ENCODE measurements at regions not wholly inside any gene's neighbourhood (a gene's known extent, or its start where the extent isn't known, plus 50 kb on each side); places are given as distances from the start of the nearest gene placed in this dataset.
"Not testable (repeated sequence)": the region's sequence is repeated elsewhere in the genome, so short reads cannot be mapped to it uniquely, and the experiment has no call there.

DNA sequence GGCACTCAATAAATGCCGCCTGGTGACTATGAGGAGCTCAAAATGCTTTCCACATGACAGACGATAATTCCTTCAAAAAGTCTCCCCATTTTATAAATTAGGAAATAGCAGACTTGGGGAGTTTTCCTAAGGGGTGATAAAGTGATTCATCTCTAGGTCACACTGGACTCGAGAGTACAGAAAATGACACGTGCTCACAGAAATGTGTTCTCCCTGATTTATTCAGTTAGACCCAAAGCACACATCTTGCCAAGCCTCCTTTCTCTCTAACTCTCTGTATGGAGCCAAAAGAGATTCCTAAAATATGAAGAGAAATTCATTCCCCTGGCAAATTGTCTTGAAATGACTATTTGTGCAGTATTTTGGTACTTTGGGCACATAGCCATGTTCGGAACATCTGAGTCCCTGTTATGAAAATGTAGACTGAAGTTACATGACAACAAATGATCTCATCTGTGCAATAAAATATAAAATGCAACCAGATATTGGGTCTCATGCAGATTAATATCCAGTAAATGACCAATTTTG lies 381.1 kb downstream of the TFAP2B start:
- H3K27me3 ChIP-seq, result no peaks in the 10 kb centered on the region
- whole genome bisulfite sequencing, result 63% methylated on average over 5 of the region's 5 CpGs
- TF ChIP-seq EP300 (IDR thresholded peaks at IDR 0.05), result no peak
- no peaks in the 10 kb centered on the region for H3K36me3 ChIP-seq
- H3K9me3 ChIP-seq, result no peaks in the 10 kb centered on the region
- no peak for DNase-seq (ENCODE audit: low spot score in 2 of 2)
- peaks cover 6% of the 10 kb centered on the region for H3K4me1 ChIP-seq
- H3K27ac ChIP-seq, result no peak overlapping the region
- no peak overlapping the region for H3K4me3 ChIP-seq

DNA sequence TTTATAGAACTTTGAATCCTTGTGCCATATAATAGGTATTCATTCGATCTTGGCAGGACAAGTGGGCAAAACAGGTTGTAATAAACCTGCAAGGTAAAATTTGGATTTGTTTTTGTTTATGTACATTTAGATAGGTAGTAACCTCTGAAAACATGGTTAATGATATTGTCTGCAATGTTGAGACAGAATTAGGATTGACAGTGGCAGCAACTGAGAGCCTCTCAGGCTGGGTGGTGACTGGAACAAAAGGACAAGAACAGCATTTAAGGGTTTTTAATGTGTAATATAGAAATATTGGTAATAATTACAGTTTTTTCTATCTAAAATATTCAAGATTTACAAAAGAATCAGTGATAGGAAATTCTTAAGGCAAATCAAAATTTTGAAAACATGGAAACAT lies 382.0 kb downstream of the TFAP2B start:
- 62% methylated on average over 1 of the region's 1 CpG for WGBS
- H3K36me3 ChIP-seq, result no peaks in the 10 kb centered on the region

DNA sequence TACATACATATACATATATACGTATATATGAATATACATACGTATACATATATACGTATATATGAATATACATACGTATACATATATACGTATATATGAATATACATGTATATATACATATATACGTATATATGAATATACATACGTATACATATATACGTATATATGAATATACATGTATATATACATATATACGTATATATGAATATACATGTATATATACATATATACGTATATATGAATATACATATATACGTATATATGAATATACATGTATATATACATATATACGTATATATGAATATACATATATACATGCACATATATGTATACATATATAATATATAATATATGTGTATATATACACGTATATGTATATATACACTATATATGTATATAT lies 384.0 kb downstream of the TFAP2B start:
- H3K27ac ChIP-seq; DNase-seq (ENCODE audit: low spot score in 2 of 2); H3K4me3 ChIP-seq; H3K9me3 ChIP-seq; H3K4me1 ChIP-seq; H3K36me3 ChIP-seq; H3K27me3 ChIP-seq: not testable (repeated sequence)
- 76% methylated on average over 11 of the region's 13 CpGs for WGBS

More for the DNA sequence above, 382.0 kb downstream of the TFAP2B start:
- Histone ChIP-seq H3K27me3 (no peaks in the 10 kb centered on the region), H3K9me3 (no peaks in the 10 kb centered on the region), H3K4me1 (peaks cover 6% of the 10 kb centered on the region), H3K27ac (no peak overlapping the region), H3K4me3 (no peak overlapping the region)
- DNase-seq (ENCODE audit: low spot score in 2 of 2), result no peak
- TF ChIP-seq EP300 (IDR thresholded peaks at IDR 0.05) (no peak), POLR2A (IDR thresholded peaks at IDR 0.05) (no peak), POLR2AphosphoS5 (IDR thresholded peaks at IDR 0.05) (no peak)
- TF ChIP-seq, protein P1, sequence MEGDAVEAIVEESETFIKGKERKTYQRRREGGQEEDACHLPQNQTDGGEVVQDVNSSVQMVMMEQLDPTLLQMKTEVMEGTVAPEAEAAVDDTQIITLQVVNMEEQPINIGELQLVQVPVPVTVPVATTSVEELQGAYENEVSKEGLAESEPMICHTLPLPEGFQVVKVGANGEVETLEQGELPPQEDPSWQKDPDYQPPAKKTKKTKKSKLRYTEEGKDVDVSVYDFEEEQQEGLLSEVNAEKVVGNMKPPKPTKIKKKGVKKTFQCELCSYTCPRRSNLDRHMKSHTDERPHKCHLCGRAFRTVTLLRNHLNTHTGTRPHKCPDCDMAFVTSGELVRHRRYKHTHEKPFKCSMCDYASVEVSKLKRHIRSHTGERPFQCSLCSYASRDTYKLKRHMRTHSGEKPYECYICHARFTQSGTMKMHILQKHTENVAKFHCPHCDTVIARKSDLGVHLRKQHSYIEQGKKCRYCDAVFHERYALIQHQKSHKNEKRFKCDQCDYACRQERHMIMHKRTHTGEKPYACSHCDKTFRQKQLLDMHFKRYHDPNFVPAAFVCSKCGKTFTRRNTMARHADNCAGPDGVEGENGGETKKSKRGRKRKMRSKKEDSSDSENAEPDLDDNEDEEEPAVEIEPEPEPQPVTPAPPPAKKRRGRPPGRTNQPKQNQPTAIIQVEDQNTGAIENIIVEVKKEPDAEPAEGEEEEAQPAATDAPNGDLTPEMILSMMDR (IDR thresholded peaks at IDR 0.05), result no peak

DNA sequence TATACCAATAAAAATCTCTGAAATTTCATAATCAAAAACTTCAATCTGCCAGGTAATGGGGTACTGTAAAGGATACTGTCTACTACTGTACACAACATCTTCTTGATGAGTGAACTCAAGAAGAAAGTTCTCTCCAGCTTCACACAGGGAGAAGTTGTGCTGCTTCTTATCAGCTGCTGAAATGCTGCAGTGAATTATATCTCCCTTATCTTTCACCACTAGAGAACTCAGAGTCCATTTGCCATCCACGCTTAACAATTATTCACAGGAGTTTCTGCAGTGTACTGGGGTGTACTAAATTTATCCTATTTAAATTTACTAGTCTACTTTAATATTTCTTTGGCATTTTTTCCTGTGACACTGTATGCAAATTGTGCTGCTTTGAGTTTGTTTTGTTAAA lies 384.8 kb downstream of the TFAP2B start:
- Histone ChIP-seq H3K9me3 (no peaks in the 10 kb centered on the region), H3K27me3 (no peaks in the 10 kb centered on the region), H3K4me1 (peaks cover 6% of the 10 kb centered on the region), H3K4me3 (no peak overlapping the region), H3K27ac (no peak overlapping the region), H3K36me3 (no peaks in the 10 kb centered on the region)
- DNase-seq (ENCODE audit: low spot score in 2 of 2), result no peak
- no peak for TF ChIP-seq POLR2A (IDR thresholded peaks at IDR 0.05)
- TF ChIP-seq, protein P1 (IDR thresholded peaks at IDR 0.05), result no peak
- TF ChIP-seq POLR2AphosphoS5 (IDR thresholded peaks at IDR 0.05), result no peak
- TF ChIP-seq EP300 (IDR thresholded peaks at IDR 0.05), result no peak
- WGBS, result 54% methylated on average over 1 of the region's 1 CpG

DNA sequence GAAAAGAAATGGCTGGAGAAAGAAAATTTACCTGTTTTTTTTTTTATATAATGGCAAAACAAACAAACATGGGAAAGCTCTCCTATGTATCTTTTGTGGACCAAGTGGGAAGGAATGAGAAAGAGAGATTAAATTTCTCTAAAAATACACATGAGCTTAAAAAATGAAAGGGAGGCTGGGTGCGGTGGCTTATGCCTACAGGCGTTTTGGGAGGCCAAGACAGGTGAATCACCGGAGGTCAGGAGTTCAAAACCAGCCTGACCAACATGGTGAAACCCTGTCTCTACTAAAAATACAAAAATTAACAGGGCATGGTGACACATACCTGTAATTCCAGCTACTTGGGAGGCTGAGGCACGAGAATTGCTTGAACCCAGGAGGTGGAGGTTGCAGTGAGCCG lies 388.0 kb downstream of the TFAP2B start:
- not testable (repeated sequence) for H3K27me3 ChIP-seq; H3K27ac ChIP-seq; H3K4me1 ChIP-seq; DNase-seq (ENCODE audit: low spot score in 2 of 2); H3K36me3 ChIP-seq; H3K9me3 ChIP-seq; H3K4me3 ChIP-seq
- 77% methylated on average over 5 of the region's 5 CpGs for WGBS

DNA sequence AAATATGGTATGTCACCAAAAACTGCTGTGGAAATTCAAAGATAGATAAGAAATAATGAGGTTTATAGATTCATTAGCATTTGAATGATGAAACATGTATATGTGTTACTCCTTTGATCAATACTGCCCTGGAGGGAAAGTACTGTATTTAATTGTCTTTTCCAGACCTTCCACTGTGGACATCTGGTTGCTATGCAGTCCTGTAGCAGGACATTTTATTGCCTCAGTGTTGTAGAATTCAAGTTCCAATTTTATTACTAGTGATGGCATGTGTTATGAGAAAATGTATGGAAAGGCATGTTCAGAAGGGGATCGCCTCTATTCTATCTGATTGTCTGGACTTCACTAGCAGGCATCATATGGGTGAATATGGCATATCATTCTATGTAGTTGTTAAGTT lies 391.0 kb downstream of the TFAP2B start:
- Histone ChIP-seq H3K4me3 (no peak overlapping the region), H3K9me3 (no peaks in the 10 kb centered on the region), H3K27ac (no peak overlapping the region), H3K36me3 (no peaks in the 10 kb centered on the region), H3K4me1 (no peaks in the 10 kb centered on the region), H3K27me3 (no peaks in the 10 kb centered on the region)
- TF ChIP-seq POLR2A (IDR thresholded peaks at IDR 0.05), result no peak
- TF ChIP-seq, protein P1 (IDR thresholded peaks at IDR 0.05), result no peak
- TF ChIP-seq POLR2AphosphoS5 (IDR thresholded peaks at IDR 0.05), result no peak
- TF ChIP-seq EP300 (IDR thresholded peaks at IDR 0.05), result no peak
- 72% methylated on average over 1 of the region's 1 CpG for WGBS
- no peak for DNase-seq (ENCODE audit: low spot score in 2 of 2)

DNA sequence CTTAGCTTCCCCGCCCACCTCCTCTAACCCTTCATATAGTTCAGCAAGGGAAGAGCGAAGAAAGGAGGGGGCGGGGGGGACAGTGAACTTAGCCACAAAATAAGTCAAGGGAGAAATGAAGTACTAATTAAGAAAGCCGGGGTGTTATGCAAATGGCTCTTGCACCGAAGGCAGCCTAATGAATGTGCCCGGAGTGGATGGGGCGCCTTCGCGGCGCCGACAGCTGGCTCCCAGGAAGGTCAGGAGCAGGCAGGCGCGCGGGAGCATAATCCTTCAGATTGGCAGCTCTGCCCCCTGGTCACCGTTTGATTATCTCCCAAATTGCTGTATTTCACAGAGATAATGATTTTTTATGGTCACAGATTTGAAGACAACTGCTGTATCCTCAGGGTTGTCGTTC lies 395.1 kb downstream of the TFAP2B start:
- no peak for DNase-seq (ENCODE audit: low spot score in 2 of 2)
- Histone ChIP-seq H3K36me3 (no peaks in the 10 kb centered on the region), H3K9me3 (no peaks in the 10 kb centered on the region), H3K27ac (no peak overlapping the region), H3K27me3 (no peaks in the 10 kb centered on the region), H3K4me3 (peak overlapping the region; percentile 27), H3K4me1 (no peaks in the 10 kb centered on the region)
- no peak for TF ChIP-seq POLR2AphosphoS5 (IDR thresholded peaks at IDR 0.05)
- TF ChIP-seq EP300 (IDR thresholded peaks at IDR 0.05), result no peak
- TF ChIP-seq POLR2A (IDR thresholded peaks at IDR 0.05), result no peak
- TF ChIP-seq, protein P1 (IDR thresholded peaks at IDR 0.05), result no peak
- WGBS, result 35% methylated on average over 16 of the region's 16 CpGs

Measured in suprapubic skin (tissue), 4 donors.